Neural crest cell (in vitro differentiated cells): ENCODE measurements at regions not wholly inside any gene's neighbourhood (a gene's known extent, or its start where the extent isn't known, plus 50 kb on each side); places are given as distances from the start of the nearest gene placed in this dataset.
A peak's percentile ranks its signal among the peaks of the same experiment; 100 is the strongest.

ENCODE experiments used
- DNase-seq: peaks from one replicate; pipeline ENCODE4 v3.0.0; 2021; ENCODE audit warnings: low read depth, mixed read lengths, low spot score
- H3K27ac Mint-ChIP-seq: one replicate; pipeline ENCODE4 v1.8.0; 2021; ENCODE audit warnings: mild to moderate bottlenecking, mixed read lengths; ENCODE audit not compliant: unreplicated experiment
- H3K27me3 Mint-ChIP-seq: 2 replicates; pipeline ENCODE4 v1.8.0; 2021; ENCODE audit warnings: low read depth, mild to moderate bottlenecking, mixed read lengths
- H3K36me3 Mint-ChIP-seq: 2 replicates; pipeline ENCODE4 v1.8.0; 2021; ENCODE audit warnings: low read depth, mild to moderate bottlenecking, mixed read lengths
- H3K4me1 Mint-ChIP-seq: 2 replicates; pipeline ENCODE4 v1.8.0; 2021; ENCODE audit warnings: mixed read lengths
- H3K4me3 Mint-ChIP-seq: one replicate; pipeline ENCODE4 v1.8.0; 2021; ENCODE audit warnings: mild to moderate bottlenecking, mixed read lengths
- H3K9me3 Mint-ChIP-seq: 2 replicates; pipeline ENCODE4 v1.8.0; 2021; ENCODE audit warnings: mixed read lengths
- TF ChIP-seq, protein P1 (sequence below): fragments of 200-600 bp; sonication (generic); conservative IDR thresholded peaks from 2 replicates; pipeline ENCODE4 v1.5.0; 2021; ENCODE audit warnings: antibody characterized with exemption, mild to moderate bottlenecking

GRCh38 chr4:180418819-180419531 is 1824.2 kb upstream of the TENM3 start:
- no peaks in the 10 kb centered on the region for H3K27me3 Mint-ChIP-seq
- no peaks in the 10 kb centered on the region for H3K9me3 Mint-ChIP-seq
- TF ChIP-seq, protein P1, sequence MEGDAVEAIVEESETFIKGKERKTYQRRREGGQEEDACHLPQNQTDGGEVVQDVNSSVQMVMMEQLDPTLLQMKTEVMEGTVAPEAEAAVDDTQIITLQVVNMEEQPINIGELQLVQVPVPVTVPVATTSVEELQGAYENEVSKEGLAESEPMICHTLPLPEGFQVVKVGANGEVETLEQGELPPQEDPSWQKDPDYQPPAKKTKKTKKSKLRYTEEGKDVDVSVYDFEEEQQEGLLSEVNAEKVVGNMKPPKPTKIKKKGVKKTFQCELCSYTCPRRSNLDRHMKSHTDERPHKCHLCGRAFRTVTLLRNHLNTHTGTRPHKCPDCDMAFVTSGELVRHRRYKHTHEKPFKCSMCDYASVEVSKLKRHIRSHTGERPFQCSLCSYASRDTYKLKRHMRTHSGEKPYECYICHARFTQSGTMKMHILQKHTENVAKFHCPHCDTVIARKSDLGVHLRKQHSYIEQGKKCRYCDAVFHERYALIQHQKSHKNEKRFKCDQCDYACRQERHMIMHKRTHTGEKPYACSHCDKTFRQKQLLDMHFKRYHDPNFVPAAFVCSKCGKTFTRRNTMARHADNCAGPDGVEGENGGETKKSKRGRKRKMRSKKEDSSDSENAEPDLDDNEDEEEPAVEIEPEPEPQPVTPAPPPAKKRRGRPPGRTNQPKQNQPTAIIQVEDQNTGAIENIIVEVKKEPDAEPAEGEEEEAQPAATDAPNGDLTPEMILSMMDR: no peak
- H3K4me1 Mint-ChIP-seq: no peaks in the 10 kb centered on the region
- H3K36me3 Mint-ChIP-seq: no peaks in the 10 kb centered on the region
- H3K4me3 Mint-ChIP-seq: no peak overlapping the region
- no peak overlapping the region for H3K27ac Mint-ChIP-seq
- no peak for DNase-seq

GRCh38 chr4:180422989-180423711 is 1820.1 kb upstream of the TENM3 start:
- H3K27me3 Mint-ChIP-seq: no peaks in the 10 kb centered on the region
- no peaks in the 10 kb centered on the region for H3K4me1 Mint-ChIP-seq
- TF ChIP-seq, protein P1: no peak
- H3K27ac Mint-ChIP-seq: no peak overlapping the region
- DNase-seq: no peak
- H3K9me3 Mint-ChIP-seq: no peaks in the 10 kb centered on the region
- no peak overlapping the region for H3K4me3 Mint-ChIP-seq
- H3K36me3 Mint-ChIP-seq: no peaks in the 10 kb centered on the region

DNA sequence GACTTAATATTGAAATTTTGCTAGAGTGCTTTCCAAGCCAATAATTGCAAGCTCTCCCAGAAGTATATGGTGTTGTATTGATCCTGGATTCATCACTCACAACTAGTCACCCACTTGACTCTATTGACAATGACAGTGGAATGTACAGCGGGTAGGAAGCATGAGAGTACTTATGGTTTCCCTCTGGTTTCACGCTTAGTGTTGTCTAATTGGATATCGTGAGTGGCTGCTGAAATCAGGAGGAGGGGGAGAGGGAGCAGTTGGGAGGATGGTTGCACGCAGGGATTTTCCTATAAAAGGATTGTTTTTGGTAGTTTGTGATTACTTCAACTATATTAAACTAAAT is 1819.5 kb upstream of the TENM3 start:
- Mint-ChIP-seq H3K27me3 (no peaks in the 10 kb centered on the region), H3K4me3 (no peak overlapping the region), H3K4me1 (no peaks in the 10 kb centered on the region), H3K27ac (peak overlapping the region; percentile 89), H3K36me3 (no peaks in the 10 kb centered on the region), H3K9me3 (no peaks in the 10 kb centered on the region)
- TF ChIP-seq, protein P1: no peak
- no peak for DNase-seq

DNA sequence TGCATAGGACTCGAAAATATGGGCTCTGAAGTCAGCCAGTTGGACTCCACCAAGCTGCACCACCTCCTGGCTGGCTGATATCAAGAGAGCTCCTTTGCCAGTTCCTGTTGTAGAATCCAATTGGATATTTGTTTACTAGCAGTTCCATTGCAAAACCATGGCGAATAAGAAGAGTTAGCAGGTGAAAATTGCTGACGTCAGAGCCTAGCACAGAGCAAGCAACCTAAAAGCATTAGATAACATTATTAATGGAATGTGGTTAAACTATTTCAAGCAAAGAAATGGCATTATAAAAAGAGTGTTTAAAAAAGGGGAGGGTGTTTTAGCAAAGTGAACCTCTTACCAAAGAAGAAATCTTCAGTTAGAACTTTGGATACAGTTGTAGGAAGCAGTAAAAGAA is 1816.3 kb upstream of the TENM3 start:
- DNase-seq: no peak
- no peaks in the 10 kb centered on the region for H3K36me3 Mint-ChIP-seq
- no peaks in the 10 kb centered on the region for H3K9me3 Mint-ChIP-seq
- H3K27ac Mint-ChIP-seq: no peak overlapping the region
- no peak overlapping the region for H3K4me3 Mint-ChIP-seq
- H3K27me3 Mint-ChIP-seq: no peaks in the 10 kb centered on the region
- TF ChIP-seq, protein P1: no peak
- no peaks in the 10 kb centered on the region for H3K4me1 Mint-ChIP-seq

DNA sequence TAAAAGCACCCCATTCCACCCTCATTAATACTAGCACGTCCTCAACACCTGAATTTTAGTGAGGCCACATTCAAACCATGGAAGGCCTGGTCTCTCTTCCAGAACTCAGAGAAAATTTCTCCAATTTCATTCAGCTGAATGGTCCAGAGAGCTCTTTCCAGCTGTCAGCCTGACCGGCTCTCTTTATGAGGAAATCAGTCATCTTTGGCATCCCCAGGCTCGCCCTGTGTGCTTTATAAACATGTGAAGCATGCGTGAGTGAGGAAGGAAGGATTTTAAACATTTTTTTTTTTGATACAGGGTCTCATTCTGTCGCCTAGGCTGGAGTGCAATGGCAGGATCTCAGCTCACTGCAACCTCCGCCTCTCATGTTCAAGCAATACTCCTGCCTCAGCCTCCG is 1812.9 kb upstream of the TENM3 start:
- Mint-ChIP-seq H3K4me3 (no peak overlapping the region), H3K9me3 (no peaks in the 10 kb centered on the region), H3K36me3 (no peaks in the 10 kb centered on the region), H3K27ac (no peak overlapping the region), H3K27me3 (no peaks in the 10 kb centered on the region), H3K4me1 (peaks cover 4% of the 10 kb centered on the region)
- DNase-seq: no peak
- TF ChIP-seq, protein P1: no peak
